RWPE1 (cell line): ENCODE measurements at regions not wholly inside any gene's neighbourhood (a gene's known extent, or its start where the extent isn't known, plus 50 kb on each side); places are given as distances from the start of the nearest gene placed in this dataset.

ENCODE experiments used
- CTCF ChIA-PET: fragments of 350-600 bp; sonication (Branson Sonifier 250); formaldehyde crosslinking; extraction: SDS; loops from one replicate; lab custom pipeline; 2021; lab: Yijun Ruan, JAX
- POLR2A ChIA-PET: fragments of 400-600 bp; formaldehyde crosslinking; extraction: SDS; loops from one replicate; lab custom pipeline; 2020; ENCODE audit warnings: antibody characterized with exemption; ENCODE audit not compliant: low non-redundant PET; lab: Yijun Ruan, JAX
- DNase-seq: peaks from one replicate; pipeline ENCODE4 v3.0.0; 2012; ENCODE audit warnings: low spot score
- H3K27ac ChIP-seq: fragments of 450-650 bp; 2 replicates; pipeline ENCODE4 v1.5.1; 2017
- TF ChIP-seq, protein P1 (sequence below): fragments of 450-650 bp; conservative IDR thresholded peaks from 2 replicates; pipeline ENCODE4 v1.5.1; 2017; ENCODE audit warnings: low read depth, mild to moderate bottlenecking

DNA sequence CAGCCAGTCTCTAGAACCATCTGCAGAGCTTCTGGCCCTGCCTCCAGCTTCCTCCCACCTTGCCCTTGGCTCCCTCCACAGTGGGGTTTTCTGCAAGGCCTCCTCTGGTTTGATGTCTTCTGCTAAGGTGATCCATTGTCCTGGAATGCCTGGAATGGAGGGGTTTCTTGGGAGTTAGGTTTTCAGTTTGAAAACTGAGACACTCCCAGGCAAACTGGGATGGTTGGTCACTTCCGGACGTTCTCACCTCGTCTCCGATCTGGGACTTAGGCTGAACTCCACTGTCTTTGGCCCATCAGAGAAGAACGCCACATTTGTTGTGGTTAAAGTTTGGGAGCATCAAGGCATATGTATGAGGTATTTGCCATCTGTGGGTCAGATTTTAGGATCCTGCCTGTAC is 77.4 kb upstream of the KLHL25 start:
- CTCF ChIA-PET, result no interaction called here
- no peak overlapping the region for H3K27ac ChIP-seq
- TF ChIP-seq, protein P1, sequence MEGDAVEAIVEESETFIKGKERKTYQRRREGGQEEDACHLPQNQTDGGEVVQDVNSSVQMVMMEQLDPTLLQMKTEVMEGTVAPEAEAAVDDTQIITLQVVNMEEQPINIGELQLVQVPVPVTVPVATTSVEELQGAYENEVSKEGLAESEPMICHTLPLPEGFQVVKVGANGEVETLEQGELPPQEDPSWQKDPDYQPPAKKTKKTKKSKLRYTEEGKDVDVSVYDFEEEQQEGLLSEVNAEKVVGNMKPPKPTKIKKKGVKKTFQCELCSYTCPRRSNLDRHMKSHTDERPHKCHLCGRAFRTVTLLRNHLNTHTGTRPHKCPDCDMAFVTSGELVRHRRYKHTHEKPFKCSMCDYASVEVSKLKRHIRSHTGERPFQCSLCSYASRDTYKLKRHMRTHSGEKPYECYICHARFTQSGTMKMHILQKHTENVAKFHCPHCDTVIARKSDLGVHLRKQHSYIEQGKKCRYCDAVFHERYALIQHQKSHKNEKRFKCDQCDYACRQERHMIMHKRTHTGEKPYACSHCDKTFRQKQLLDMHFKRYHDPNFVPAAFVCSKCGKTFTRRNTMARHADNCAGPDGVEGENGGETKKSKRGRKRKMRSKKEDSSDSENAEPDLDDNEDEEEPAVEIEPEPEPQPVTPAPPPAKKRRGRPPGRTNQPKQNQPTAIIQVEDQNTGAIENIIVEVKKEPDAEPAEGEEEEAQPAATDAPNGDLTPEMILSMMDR, result no peak
- POLR2A ChIA-PET, result no interaction called here
- DNase-seq, result no peak

DNA sequence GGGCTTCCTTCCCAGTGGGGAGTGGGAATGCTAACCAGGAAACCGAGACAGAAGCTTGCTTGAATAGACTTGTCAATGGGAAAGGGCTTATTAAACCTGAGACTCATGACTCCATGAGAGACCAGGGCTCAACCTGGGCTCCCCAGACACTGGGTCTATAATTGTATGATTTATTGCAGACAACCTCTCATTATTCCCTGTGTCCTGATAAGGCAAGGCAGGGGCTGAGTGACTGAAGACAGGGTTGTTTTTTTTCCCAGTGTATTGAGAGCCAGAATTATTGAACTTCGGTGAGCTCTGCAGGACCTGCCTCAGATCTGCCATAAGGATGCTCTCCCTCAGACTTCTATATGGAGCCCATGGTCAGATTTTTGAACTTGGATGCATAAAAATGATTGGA is 79.5 kb upstream of the KLHL25 start:
- no peak overlapping the region for H3K27ac ChIP-seq
- DNase-seq, result no peak
- CTCF ChIA-PET, result interaction anchor here (0.6 kb wide), 1 partner anchor 270 kb away, joined by 3 read pairs; no protein-coding TSS in a partner anchor
- POLR2A ChIA-PET, result no interaction called here
- TF ChIP-seq, protein P1, result no peak

DNA sequence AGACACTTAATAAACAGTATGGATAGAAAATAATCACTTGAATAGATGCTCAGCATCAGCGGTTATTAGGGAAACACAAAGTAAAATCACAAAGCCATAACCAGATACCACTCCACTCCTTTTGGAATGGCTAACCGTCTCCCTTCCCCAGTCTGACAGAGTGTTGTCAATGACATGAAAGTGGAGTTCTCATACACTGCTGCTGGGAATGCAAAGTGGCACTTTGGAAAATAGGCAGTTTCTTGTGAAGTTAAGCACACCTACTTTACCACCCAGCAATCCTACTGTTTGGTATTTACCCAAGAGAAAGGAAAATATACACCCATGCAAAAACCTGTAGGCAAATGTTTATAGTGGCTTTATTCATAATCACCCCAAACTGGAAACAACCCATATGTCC is 81.0 kb upstream of the KLHL25 start:
- DNase-seq, result no peak
- CTCF ChIA-PET, result no interaction called here
- H3K27ac ChIP-seq, result no peak overlapping the region
- POLR2A ChIA-PET, result no interaction called here
- TF ChIP-seq, protein P1, result no peak

- TF ChIP-seq, protein P1, result no peak
- ChIA-PET CTCF (interaction anchor here (0.6 kb wide), 1 partner anchor 25 kb away, joined by 5 read pairs; no protein-coding TSS in a partner anchor), POLR2A (no interaction called here)
- no peak for DNase-seq
- no peak overlapping the region for H3K27ac ChIP-seq
These were observed 84.1 kb upstream of the KLHL25 start for GRCh38 chr15:85878828-85879225.

DNA sequence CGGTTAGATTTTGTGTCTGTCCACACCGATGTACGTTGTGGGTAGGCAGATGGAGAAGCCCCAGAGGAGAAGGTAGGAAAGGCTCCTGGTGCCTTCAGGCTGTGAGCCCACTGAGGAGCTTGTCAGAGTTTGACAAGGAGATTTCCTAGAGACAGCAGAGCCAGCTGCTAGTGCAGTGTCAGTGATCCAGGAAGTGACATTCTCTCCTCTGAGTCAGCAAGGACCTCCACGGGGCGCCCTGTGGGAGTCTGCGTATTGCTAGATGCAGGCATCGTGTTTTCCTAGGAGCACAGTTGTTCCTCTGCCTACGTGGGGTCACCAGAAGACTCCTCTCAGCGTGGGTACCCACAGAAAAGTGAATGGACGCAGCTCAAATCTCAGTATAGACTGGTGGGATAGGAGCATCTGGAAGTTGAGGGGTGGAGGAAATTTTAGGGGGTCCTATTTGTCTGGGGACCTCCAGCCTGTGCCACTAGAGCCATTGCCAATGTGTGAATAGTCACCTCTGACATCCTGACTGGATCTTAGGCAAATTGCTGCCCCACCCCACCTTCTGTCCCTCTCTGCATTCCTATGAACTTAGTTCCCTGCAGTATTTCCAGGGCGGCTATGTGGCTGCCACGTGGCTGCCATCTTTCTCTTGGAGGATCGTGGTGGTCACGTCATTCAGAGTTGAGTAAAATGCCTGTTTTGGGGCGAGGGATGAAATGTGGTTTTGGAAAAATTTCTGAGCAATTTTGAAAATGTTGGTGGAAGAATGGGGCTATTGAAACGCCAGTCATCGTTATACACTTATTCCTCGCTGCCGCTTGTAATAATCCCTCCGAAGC is 84.8 kb upstream of the KLHL25 start:
- DNase-seq, result no peak
- no peak overlapping the region for H3K27ac ChIP-seq
- TF ChIP-seq, protein P1, result no peak
- CTCF ChIA-PET, result interaction anchor here (0.6 kb wide), 1 partner anchor 26 kb away, joined by 5 read pairs; no protein-coding TSS in a partner anchor
- POLR2A ChIA-PET, result no interaction called here

DNA sequence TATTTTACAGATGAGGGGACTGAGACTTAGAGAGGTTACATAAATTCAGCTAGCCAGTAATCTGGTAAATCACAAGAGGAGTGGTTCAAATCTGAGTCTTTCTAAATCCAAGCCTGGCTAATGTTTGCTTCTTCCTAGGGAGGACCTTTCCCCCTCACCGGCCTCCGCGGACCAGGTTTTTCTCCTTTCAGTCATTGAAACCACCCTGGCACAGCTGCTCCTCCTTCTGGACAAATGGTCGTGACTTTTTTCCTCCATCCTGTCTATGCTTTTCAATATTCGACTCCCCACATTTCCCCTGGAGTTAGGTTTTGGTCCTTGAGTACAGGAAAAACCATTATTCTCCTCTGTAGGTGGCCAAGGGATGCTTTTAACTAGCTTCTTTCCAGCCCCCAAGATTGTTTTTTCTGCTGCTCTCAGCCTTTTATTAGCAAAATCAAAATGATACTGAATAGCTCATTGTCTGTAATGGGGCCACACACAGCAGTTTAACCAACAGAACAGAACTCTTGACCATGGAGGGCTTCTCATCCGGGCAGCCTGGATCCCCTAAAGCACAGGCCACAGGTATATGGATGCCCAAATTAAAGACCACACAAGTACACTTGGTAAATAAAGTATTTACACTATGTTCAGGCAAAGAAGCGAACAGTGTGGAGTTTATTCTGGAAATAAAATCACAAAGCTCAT is 85.9 kb upstream of the KLHL25 start:
- no peak overlapping the region for H3K27ac ChIP-seq
- POLR2A ChIA-PET, result no interaction called here
- CTCF ChIA-PET, result no interaction called here
- no peak for DNase-seq
- TF ChIP-seq, protein P1, result no peak
